ENCODE measurements at regions not wholly inside any gene's neighbourhood (a gene's known extent, or its start where the extent isn't known, plus 50 kb on each side); places are given as distances from the start of the nearest gene placed in this dataset.

- TF ChIP-seq CTCF (IDR thresholded peaks at IDR 0.05), result no peak
- TF ChIP-seq POLR2AphosphoS5 (IDR thresholded peaks at IDR 0.05), result no peak
Observed at GRCh38 chrX:148228521-148228920, 247.4 kb downstream of the FMR1NB start.

All from sigmoid colon (tissue), 4 donors.